SW 1271 (cell line): ENCODE measurements at regions not wholly inside any gene's neighbourhood (a gene's known extent, or its start where the extent isn't known, plus 50 kb on each side); places are given as distances from the start of the nearest gene placed in this dataset.
"Not testable (repeated sequence)": the region's sequence is repeated elsewhere in the genome, so short reads cannot be mapped to it uniquely, and the experiment has no call there.

Experiments used
- DNase-seq, 2 experiments: peaks; one replicate each; lab custom pipeline; 2025; lab: John Stamatoyannopoulos, UW

DNA sequence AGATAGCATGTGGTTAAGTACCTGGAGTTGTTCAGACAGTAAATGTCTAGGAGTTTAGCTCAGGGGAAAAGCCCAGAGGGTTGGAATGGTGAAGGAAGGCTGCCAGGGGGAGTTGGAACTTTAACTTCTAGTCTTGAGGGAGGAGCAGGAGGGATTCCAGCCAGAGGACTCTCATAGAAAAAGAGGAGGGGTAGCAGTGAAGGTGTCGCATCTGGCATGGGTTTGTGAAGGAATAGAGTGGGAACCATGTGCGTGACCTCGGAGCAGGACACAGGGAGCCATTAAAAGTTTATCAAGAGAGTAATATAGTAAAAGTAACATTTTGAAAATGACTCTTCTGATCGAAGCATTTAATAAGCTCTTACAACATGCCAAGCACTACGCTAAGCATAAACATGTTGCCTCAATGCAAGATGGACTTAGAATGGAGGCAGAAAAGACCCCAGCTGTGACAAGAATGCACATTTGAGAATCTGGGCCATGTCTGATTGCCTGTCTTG is 632.4 kb upstream of the CAMK1G start:
- no peak for DNase-seq

DNA sequence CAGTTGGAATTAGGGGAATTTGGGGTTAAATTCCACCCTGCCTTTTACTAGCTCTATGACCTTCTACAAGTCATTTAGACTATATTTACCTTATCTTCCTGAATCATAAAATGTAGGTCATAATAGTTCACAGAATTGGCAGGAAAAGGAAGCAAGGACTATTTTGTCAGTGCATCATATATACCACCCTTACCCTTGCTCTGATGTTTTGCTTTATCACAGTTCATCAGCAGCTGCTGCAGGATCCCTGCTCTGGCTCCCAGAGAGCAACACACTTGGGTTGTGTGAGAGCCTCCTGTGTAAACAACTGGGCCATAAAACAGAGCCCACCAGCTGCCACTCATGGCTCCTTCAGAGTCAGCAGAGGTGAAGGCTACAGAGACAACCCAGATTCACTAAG is 631.6 kb upstream of the CAMK1G start:
- no peak for DNase-seq

DNA sequence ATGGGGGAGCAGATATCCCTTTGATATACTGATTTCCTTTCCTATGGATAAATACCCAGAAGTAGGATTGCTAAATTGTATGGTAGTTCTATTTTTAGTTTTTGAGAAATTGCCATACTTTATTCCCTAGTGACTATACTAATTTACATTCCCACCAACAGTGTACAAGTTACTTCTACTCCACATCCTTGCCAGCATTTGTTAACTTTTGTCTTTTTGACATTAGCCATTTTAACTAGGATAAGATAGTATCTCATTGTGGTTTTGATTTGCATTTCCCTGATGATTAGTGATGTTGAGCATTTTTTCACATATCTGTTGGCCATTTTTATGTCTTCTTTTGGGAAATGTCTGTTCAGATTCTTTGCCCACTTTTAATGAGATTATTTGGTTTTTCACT is 620.6 kb upstream of the CAMK1G start:
- no peak for DNase-seq

DNA sequence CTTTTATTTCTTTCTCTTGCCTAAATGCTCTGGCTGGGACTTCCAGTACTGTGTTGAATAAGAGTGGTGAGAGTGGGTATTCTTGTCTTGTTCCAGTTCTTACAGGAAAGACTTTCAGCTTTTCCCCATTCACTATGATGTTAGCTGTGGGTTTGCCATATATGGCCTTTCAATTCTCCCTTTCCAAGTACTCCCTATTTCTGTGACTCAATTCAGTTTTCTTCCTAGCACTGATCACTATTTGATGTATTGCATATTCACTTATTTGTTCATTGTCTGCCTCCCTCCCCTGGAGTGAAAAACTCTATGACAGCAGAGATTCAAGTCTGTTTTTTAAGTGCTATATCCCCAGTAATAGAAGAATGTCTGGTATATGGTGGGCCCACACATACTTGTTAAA is 618.2 kb upstream of the CAMK1G start:
- DNase-seq, result no peak

DNA sequence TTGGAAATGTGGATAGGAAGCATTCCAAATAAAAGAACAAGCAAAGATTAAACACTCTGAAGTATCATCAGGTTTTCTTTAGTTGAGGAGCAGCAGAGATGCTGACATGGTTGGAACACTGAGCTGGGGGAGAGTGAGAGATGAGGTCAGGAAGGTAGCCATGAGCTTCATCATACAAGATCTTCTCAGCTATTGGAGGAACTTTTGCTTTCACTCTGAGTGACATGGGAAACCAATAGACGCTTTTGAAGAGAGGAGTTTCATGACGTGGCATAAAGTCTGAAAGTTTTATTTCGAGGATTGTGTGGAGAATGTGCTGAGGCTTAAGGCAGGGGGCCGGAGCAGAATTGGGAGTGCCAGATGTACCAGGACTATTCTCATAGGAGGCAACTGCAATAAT is 616.2 kb upstream of the CAMK1G start:
- DNase-seq, result no peak

DNA sequence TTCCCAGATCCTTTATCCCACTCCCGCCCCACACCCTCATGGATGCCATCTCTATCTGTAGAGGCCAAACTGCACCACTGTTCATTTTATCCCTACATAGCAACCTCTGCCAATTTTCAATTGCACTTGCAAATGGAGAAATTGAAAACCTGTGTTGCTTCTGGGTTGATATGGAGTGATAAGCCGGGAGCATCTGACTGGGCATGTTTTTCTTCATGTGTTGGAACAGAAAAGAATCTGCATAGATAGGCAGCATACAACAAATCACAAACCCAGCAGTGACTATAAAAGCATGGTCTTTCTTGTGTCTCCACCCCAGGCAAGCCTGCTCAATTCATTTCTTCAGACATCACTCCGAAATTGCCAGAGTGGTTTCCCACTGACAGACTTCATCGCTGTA is 608.8 kb upstream of the CAMK1G start:
- DNase-seq, result no peak

DNA sequence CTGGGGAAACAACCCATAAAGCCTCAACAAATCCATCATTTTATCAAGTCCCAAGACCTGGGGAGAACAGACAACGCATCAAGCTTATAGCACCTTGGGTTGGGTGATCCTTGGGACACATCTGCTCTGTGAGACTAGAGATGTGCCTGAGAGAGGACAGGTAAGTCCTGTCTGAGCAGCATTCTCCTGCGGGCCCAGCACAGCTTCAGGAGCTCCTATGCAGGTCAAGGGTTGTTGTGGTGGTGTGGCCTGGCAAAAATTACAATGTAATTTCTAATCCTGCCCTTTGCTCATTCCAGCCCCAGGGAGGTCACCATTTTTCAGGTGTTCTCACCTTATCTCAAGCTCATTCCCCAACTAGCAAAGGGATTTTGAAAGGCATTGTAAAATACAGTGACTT is 608.1 kb upstream of the CAMK1G start:
- DNase-seq, result no peak

DNA sequence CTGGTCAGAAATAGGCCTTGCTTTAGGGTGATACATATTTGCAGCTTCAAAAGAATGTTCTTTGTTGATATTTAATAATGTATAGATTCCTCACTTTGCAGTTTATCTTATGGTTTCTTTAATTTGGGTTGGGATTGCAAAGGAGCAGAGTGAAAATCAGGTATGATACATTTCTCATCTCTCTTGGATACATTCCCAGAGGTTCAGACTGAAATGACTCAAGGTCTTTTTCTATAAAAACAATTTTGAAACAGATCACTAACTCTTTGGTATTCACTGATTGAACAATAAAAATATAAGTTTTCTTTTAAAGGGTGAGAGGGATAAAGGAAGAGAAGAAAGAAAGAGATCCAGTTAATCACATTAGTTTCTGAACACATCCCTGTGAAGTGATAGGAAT is 606.5 kb upstream of the CAMK1G start:
- no peak for DNase-seq

DNA sequence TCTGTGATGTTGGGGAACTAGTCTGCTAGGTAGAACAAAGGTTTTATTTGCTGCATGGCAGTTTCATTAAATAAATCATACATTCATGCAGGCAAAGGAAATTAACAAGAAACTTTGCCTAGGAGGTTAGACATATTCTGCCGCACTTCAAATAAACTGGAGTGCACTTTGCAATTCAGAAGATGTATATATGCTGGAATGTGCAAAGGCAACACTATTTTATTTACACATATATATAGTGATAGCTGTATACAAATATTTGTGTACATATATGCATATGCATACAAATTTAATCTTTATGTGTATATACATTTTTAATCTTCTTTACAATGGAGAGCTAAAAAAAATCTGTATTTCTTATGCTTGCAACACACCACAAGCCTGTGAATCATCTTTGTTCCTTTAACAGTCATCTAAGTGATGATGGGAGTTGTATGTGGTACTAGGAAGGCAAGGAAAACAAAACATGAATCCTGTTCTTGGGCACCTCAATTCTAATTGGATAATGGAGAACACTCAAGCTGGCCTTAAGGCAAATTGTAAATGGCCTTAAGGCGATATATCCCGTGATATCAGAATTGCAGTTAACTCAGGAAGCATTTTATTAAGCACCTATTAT is 605.8 kb upstream of the CAMK1G start:
- no peak for DNase-seq

DNA sequence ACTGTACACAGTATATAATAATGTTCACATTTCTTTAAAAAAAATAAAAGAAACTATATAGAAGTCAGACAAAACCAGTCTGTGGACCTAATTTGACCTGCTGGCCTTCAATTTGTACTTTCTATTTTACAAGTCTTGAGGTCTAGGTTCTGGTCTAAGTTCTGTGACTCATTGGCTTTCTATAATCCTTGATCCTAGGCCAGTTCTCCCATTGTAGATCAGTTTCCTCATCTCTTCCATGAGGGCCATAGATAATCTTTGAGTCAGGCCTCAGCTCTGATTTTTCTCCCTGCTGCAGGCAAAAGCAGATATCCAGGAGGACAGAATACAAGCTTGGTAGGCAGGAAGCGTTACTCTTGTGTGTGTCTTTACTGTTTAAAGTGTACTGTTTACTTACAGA is 603.7 kb upstream of the CAMK1G start:
- DNase-seq, result no peak

DNA sequence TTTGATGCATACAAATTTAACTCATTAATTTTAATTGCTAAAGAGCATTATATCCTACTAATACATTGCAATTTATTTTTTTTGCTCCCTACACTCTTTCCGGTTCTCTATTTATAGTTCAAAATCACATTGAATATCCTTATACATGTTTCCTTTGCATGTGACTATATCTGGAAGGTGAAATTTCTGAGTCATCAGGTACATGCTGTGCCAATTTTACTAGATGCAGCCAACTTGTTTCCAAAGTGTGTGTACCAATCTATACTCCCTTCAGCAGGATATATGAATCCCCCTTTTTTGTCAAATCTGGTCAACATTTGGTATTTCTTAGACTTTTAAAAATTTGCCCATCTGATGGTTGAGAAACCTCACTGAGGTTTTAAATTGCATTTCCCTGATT is 602.9 kb upstream of the CAMK1G start:
- DNase-seq, result no peak

DNA sequence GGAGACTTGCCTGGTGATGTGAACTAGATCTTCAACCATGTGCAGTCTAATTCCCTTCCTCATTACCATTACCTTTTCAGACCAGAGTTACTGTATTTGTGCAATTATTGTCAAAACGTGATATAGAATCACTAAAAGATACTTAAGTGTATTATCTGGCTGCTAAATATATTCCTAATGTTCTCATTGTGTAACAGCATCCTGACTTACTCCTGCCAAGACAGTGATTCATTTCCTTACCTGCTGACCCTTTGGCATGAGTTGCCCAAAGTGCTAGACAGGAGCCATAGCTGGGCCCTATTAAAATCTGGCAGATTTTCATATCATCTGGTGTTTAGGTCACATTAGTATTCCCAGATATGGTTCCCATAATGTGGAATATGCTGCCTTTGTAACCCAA is 598.3 kb upstream of the CAMK1G start:
- no peak for DNase-seq

DNA sequence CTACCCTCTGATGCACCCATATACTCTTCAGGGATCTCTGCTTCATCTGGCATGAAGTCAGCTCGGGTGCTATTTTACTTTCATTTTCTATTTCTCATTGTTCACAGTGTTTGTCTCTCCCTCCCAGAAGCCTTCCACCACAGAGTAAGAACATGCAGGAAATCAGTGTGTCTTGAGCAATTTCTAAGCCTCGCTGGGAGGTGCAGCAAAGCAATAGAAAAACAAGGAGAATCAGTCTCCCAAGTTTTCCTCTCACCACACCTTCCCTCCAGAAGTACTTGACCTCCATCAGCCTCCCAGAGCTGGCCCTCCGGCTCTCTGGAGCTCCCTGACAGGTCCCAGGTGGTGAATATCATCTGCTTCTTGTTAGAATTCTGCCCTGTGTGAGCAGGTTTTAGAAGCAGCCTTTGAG is 594.7 kb upstream of the CAMK1G start:
- DNase-seq, result peak in 1 of 2 experiments; percentile 43

DNA sequence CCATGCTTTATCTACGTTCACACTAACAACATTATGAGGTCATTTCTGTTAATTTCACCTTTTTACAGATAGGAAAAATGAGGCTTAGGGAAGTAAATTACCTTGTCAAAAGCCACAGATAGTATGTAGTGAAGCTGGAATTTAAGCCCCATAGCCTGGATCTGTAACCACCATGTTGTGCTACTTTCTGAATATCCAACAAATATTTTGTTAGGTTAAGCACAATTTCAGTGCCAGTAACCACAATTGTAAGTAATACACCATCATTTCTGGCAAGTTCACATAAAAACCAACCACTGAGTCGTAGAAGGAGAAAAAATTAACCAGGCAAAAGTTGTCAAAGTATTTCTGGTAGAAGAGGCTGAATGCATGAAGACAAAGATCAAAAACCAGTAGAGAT is 593.1 kb upstream of the CAMK1G start:
- DNase-seq, result no peak

DNA sequence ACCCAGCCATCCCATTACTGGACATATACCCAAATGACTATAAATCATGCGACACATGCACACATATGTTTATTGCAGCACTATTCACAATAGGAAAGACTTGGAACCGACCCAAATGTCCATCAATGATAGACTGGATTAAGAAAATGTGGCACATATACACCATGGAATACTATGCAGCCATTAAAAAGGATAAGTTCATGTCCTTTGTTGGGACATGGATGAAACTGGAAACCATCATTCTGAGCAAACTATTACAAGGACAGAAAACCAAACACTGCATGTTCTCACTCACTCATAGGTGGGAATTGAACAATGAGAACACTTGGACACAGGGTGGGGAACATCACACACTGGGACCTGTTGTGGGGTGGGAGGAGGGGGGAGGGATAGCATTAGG is 586.5 kb upstream of the CAMK1G start:
- not testable (repeated sequence) for DNase-seq

DNA sequence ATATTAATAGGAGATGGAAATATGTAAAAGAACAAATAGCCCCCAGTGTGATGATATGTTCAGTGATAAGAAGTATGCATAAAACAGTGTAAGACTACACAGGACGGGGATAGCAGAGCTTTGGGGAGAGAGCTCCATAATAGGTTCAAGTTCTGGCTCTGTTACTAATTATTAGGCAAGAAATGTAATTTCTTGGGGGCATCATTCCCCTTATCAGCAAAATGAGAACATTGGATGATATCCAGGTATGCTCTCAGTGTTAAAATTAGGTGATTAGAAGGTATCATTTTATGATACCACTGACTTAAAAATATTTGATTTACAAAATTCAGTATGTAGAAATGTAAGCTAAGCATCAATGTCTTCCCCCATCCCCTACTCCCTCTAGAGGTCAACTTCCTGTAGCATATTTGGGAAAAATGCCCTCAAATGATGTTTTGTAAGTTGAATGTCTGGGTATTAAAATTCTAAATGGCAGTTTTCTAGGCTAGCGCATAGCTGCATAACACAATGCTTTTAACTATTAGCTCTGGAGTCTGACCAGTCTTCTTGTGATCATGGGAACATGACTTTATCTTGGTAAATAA is 585.7 kb upstream of the CAMK1G start:
- peak in 1 of 2 experiments; percentile 16 for DNase-seq

DNA sequence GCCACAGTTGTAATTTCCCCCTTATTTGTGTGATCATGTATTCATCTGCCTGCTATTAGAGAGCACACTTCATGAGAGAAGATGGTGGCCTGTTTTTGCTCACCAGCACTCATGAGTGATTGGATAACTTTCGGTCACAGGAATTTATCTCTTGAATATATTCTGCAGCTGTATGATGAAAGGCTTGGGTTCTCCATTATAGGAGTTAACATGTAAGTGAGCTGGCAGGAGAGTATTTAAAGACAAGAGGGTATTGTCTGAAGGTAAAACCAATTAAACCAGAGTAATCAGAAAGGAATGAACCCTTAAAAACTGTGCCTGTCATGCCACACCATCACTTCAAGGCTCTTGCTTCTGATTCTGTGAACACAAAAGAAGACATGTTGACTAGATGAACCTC is 574.9 kb upstream of the CAMK1G start:
- DNase-seq, result no peak

DNA sequence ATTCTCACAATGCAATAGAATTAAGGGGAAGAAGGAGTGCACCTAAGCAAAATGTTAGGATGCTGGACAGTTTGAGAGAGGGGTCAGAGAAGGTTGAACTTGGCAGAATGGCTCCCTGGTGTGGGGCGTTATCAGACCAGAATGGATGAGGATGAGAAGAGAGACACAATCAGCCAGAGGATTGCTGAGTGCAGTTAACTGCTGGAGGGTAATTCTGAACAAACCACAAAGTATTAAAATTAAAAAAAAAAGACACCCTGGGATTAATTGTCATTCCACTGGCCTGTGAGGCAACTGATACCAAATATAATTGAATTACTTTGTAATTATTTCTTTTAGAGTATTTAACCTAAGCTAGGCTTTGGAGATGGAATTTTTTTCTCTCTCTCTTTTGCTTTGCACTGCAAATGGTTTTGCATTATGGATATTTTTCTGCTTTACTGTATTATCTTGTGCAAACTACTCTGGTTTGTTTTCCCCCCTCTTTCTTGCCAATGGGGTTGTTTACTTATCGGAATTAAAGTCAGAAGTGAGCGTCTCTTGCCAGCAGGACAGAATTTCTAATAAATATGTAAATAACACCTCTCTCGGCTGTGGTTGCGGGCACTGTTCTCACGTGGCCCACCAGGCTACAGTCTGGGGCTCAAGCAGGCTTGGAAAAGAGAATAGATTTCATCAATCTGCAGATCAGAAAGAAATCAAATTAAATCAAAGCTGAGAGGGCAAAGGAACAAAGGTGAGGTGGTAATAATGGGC is 572.9 kb upstream of the CAMK1G start:
- DNase-seq, result no peak

DNA sequence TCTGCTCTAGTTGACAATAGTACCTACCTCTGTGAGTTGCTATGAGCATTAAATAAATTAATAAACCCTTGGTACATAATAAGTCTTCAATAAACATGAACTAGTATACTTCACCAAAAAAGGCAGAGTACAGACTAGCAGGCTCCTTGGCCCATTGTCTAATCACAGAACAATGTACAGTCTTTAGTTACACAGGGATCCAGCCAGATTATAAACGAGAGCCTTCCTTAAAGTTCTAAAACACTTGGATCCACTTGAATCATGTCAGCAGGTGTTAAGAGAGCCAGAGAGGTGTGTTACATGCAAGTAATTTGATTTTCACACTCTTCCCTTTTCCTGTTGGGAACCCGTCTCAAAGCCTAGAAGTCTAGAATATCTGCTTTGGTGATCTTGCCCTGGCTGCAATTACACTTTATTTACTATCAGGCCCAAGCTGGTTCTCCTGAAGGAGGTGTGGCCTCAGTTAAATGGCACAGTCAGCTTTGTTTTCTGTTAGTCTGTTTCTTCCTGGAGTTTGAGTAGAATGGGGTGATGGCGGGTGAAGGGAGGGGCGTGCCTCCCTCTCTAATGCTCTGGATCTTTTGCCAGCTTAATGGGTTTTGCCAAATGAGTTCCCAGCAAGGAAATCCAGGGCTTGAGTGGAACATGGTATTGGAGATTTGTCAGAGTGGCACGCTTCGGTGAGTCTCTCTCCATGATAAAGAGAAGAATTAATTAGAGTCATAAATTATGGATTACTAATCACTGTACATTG is 570.9 kb upstream of the CAMK1G start:
- no peak for DNase-seq

DNA sequence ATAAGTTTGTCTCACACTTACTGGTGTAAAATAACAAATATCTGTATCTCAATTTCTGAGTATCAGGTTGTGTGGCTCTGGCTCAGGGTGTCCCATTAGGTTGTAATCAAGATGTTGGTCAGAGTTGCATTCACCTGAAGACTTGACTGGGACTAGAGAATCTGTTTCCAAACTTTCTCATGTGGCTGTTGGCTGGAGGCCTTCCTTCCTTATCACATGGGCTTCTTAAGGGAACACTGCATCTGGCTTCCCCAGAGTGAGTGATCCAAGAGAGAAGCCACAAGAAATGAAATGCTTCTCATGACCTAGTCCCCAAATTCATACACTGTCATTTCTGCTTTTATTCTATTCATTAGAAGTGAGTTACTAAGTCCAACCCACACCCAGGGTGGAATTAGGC is 568.4 kb upstream of the CAMK1G start:
- DNase-seq, result no peak

DNA sequence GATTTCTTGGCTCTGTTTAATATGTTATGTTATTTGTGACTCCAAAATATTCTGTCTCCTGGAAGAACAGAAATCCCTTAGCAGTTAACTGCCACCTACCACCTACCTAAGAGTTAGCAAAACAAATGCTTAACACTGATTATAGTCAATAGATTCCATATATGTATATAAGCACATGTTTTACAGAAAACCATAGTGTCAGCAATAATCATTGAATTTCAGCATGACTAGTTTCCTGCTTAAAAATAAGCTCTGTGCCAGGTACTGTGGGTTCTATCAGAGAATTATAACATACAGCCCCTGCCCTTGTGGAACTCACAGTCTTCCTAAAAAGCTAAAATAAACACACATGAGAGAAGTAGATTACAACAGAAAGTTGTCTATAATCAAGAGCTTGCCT is 561.9 kb upstream of the CAMK1G start:
- DNase-seq, result no peak

DNA sequence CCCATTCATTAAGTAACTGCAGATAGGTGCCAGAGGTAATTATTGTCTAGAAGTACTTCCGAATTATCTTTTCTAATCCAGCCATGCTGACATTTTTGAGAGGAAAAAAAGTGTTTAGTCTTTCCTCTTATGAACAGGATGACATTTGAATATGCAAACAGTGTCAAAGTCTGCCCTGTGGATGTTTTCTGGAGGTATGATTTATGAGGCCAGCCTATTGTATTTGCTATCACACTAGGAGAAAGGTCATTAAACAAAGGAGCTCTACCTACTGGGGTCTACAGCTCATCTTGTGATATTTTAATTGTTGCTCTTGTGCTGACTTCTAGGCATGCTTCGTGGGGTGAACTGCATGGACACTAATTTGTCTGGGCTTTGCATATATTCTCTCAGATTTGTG is 559.7 kb upstream of the CAMK1G start:
- no peak for DNase-seq

DNA sequence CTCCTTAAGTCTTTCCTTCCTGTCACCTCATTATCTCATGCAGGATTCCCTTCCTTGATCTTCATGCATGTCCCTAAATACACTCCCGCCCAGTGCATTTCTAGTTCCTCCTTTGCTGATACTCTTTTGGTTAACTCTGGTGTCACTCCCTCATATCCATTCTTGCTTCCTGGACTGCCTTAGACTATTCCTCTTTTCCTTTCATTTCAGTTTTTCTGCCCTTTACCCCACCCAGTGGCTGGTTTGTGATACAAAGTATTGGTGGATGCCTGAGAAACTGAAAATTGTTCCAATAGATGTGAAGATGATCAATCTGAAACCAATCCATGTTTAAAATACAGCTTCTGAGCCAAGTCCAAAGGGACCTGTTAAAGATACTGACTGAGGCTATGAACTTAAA is 553.8 kb upstream of the CAMK1G start:
- no peak for DNase-seq
